K562 (cell line): ENCODE measurements at regions not wholly inside any gene's neighbourhood (a gene's known extent, or its start where the extent isn't known, plus 50 kb on each side); places are given as distances from the start of the nearest gene placed in this dataset.

Experiments
- ATAC-seq: fragments of 200-7000 bp; cut with Tn5 transposase; 3 replicates; pipeline ENCODE4 v1.9.1; 2020; ENCODE audit warnings: moderate library complexity
- BruUV-seq: library from RNA; stranded (reverse); fragments of 400-500 nt; replicated peaks from 2 replicates; lab custom pipeline; 2021; lab: Mats Ljungman, UMichigan
- CTCF ChIA-PET: fragments of 300-600 bp; formaldehyde crosslinking; extraction: SDS; loops from one replicate; lab custom pipeline; 2021; ENCODE audit warnings: low intra/inter-chr PET ratio; lab: Yijun Ruan, JAX
- POLR2A ChIA-PET: fragments of 300-600, 350-650 bp; sonication (Branson Sonifier 250); formaldehyde crosslinking; extraction: SDS; loops from one replicate; lab custom pipeline; 2021; ENCODE audit warnings: antibody characterized with exemption, inconsistent platforms; lab: Yijun Ruan, JAX
- DNase-seq, 4 experiments: peaks; one replicate each; pipeline versions ENCODE4 v3.0.0 to v3.0.0-alpha.2; 2011 to 2018; ENCODE audit warnings: low spot score in 3 of 4, mixed read lengths in 3 of 4; ENCODE audit errors: extremely low read depth in 1 of 4
- FAIRE-seq: peaks from 2 replicates; lab custom pipeline; 2011; peaks lifted over from hg19 to GRCh38; lab: Jason Lieb, UNC
- H2AFZ ChIP-seq: 2 replicates; pipeline ENCODE4 v1.6.0; 2011; ENCODE audit warnings: low read depth, low read length, control low read depth, inconsistent platforms
- H3K27ac ChIP-seq: fragments of 200-600 bp; 3 replicates; pipeline ENCODE4 v1.8.0; 2011; ENCODE audit warnings: low read depth, mild to moderate bottlenecking, control low read depth, inconsistent platforms, low read length, moderate library complexity, mixed read lengths; ENCODE audit errors: extremely low read depth
- H3K27me3 ChIP-seq, 2 experiments: fragments of 300-600 bp in 1 of 2; 2 replicates in 1 of 2; 3 replicates in 1 of 2; pipeline versions ENCODE4 v1.6.0 to v1.8.0; 2011; ENCODE audit warnings: inconsistent platforms in 2 of 2, low read length in 2 of 2, mild to moderate bottlenecking in 1 of 2, mixed read lengths in 1 of 2, moderate library complexity in 1 of 2; ENCODE audit not compliant: control insufficient read depth in 2 of 2, insufficient read depth in 2 of 2
- H3K36me3 ChIP-seq: fragments of 300-600 bp; 3 replicates; pipeline ENCODE4 v1.8.0; 2011; ENCODE audit warnings: mild to moderate bottlenecking, low read length, inconsistent platforms; ENCODE audit not compliant: control insufficient read depth, insufficient read depth
- H3K4me1 ChIP-seq, 2 experiments: fragments of 200-600 bp in 1 of 2; replicated peaks in 1 of 2; 2 replicates in 1 of 2; 3 replicates in 1 of 2; pipeline versions ENCODE4 v1.5.1 to v1.8.0; 2011; ENCODE audit warnings: inconsistent platforms in 2 of 2, low read length in 2 of 2, mild to moderate bottlenecking in 1 of 2, mixed read lengths in 1 of 2, moderate library complexity in 1 of 2; ENCODE audit not compliant: control insufficient read depth in 2 of 2, insufficient read depth in 2 of 2
- H3K4me2 ChIP-seq: 2 replicates; pipeline ENCODE4 v1.6.1; 2011; ENCODE audit warnings: low read length, control low read depth, inconsistent platforms, mixed read lengths; ENCODE audit not compliant: insufficient read depth
- H3K4me3 ChIP-seq: fragments of 200-600 bp; sonication (generic), shearing (Covaris generic); 2 replicates; pipeline ENCODE4 v1.5.1; 2016; ENCODE audit warnings: control low read depth, inconsistent platforms
- H3K79me2 ChIP-seq: fragments of 200-600 bp; 3 replicates; pipeline ENCODE4 v1.8.0; 2011; ENCODE audit warnings: low read length, inconsistent platforms; ENCODE audit not compliant: control insufficient read depth, insufficient read depth
- H3K9ac ChIP-seq, 2 experiments: 2 replicates each; pipeline versions ENCODE4 v1.6.0 to v1.6.1; 2011; ENCODE audit warnings: low read depth in 2 of 2, low read length in 2 of 2, control low read depth in 1 of 2, inconsistent platforms in 1 of 2, mild to moderate bottlenecking in 1 of 2, mixed read lengths in 1 of 2; ENCODE audit not compliant: insufficient read depth in 1 of 2
- H3K9me1 ChIP-seq: one replicate; pipeline ENCODE4 v1.6.0; 2011; ENCODE audit warnings: inconsistent platforms, mild to moderate bottlenecking, low read length, moderate library complexity; ENCODE audit not compliant: control insufficient read depth, insufficient read depth
- H3K9me3 ChIP-seq: replicated peaks from 2 replicates; pipeline ENCODE4 v1.5.1; 2011; ENCODE audit warnings: low read depth, low read length, inconsistent platforms; ENCODE audit not compliant: control insufficient read depth, insufficient read depth
- H4K20me1 ChIP-seq: replicated peaks from 2 replicates; pipeline ENCODE4 v1.6.1; 2011; ENCODE audit warnings: low read length, inconsistent platforms, mixed read lengths; ENCODE audit not compliant: control insufficient read depth, insufficient read depth
- CREBBP ChIP-seq: IDR thresholded peaks from one replicate; pipeline ENCODE4 v1.6.1; 2012; ENCODE audit warnings: low read depth, mild to moderate bottlenecking, control low read depth, inconsistent platforms, low read length
- FOS ChIP-seq: IDR thresholded peaks from 3 replicates; pipeline ENCODE4 v1.6.1; 2011; ENCODE audit not compliant: insufficient read length; ENCODE audit errors: extremely low read depth
- MIER1 ChIP-seq: fragments of 450-650 bp; IDR thresholded peaks from 2 replicates; pipeline ENCODE4 v1.6.1; 2016; ENCODE audit warnings: antibody characterized with exemption, mild to moderate bottlenecking, low read depth
- NFIX ChIP-seq: fragments of 250-450 bp; sonication (Bioruptor Pico); IDR thresholded peaks from 2 replicates; pipeline ENCODE4 v1.4.0; 2020; ENCODE audit warnings: low read depth, mild to moderate bottlenecking, moderate library complexity
- RBM17 ChIP-seq: fragments of 200-400 bp; formaldehyde crosslinking; IDR thresholded peaks from 2 replicates; pipeline ENCODE4 v1.6.1; 2017; ENCODE audit warnings: low read depth, mild to moderate bottlenecking, low read length, borderline replicate concordance
- TFAM ChIP-seq: fragments of 250-450 bp; sonication (Bioruptor Pico); conservative IDR thresholded peaks from 2 replicates; pipeline ENCODE4 v1.5.0; 2021; ENCODE audit warnings: mild to moderate bottlenecking, moderate library complexity
- ZBTB17 ChIP-seq: fragments of 450-650 bp; formaldehyde crosslinking; IDR thresholded peaks from 2 replicates; pipeline ENCODE4 v1.4.0; 2020; ENCODE audit warnings: mild to moderate bottlenecking
- ZBTB7A ChIP-seq: IDR thresholded peaks from 2 replicates; pipeline ENCODE4 v1.6.1; 2011; ENCODE audit warnings: low read depth, mild to moderate bottlenecking, low read length, moderate library complexity, borderline replicate concordance; ENCODE audit not compliant: control insufficient read depth
- ZC3H11A ChIP-seq: IDR thresholded peaks from 2 replicates; pipeline ENCODE4 v1.6.1; 2012; ENCODE audit warnings: low read depth, low read length, improper control_type of control experiment
- ZNF695 ChIP-seq: fragments of 450-650 bp; formaldehyde crosslinking; IDR thresholded peaks from 2 replicates; pipeline ENCODE4 v1.4.0; 2020; ENCODE audit warnings: mild to moderate bottlenecking, moderate library complexity
- WGBS: fragments of 100-300 bp; shearing (Covaris generic); methylation state at CpG from one replicate; pipeline ENCODE4 v1.1.6; 2016; ENCODE audit warnings: low coverage, mixed read lengths; ENCODE audit not compliant: insufficient coverage; ENCODE audit errors: missing lambda C conversion rate; 5-methylcytosine and 5-hydroxymethylcytosine counted together
- in situ Hi-C: fragments of 300-500 bp; cut with MboI; formaldehyde crosslinking; loops from 4 replicates; pipeline ENCODE4 v1.15.0; 2018; ENCODE audit warnings: inconsistent platforms, mixed read lengths
- intact Hi-C: fragments of 100-400 bp; cut with micrococcal nuclease; formaldehyde crosslinking; loops from 2 replicates; pipeline ENCODE4 v1.14.2; 2022
- TF ChIP-seq, protein P1 (sequence below): fragments of 450-650 bp; formaldehyde crosslinking; IDR thresholded peaks from 2 replicates; pipeline ENCODE4 v1.4.0; 2020; ENCODE audit warnings: mild to moderate bottlenecking
- TF ChIP-seq, protein P2 (sequence below): fragments of 450-650 bp; IDR thresholded peaks from 2 replicates; pipeline ENCODE4 v1.6.1; 2014; ENCODE audit warnings: low read depth, mild to moderate bottlenecking, moderate library complexity, borderline replicate concordance
- TF ChIP-seq, protein P3 (sequence below): IDR thresholded peaks from 2 replicates; pipeline ENCODE4 v1.6.1; 2011; ENCODE audit warnings: borderline replicate concordance, low read depth, mild to moderate bottlenecking, moderate library complexity, low read length; ENCODE audit not compliant: insufficient read depth, poor library complexity, severe bottlenecking

DNA sequence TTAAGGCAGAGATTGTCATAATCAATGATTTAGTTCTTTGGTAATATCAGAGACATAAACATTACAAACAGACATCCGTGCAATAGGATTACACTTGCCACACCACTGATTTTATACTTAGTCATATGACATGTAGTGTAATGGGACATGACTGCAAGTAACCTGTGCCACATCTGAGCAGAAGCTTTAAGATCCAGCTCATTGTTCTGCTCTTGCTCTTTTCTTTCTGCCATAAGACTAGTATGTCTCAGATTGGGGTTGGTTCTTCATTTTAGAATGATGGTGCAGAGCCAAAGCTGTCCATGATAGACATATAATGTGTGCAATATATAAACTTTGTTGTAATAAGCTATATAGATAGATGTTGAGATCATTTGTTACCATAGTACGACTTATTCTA lies 119.7 kb upstream of the SEMA3A start:
- Histone ChIP-seq H3K9me1 (no peaks in the 10 kb centered on the region), H3K4me2 (no peak overlapping the region), H3K9me3 (no peaks in the 10 kb centered on the region; the same call in 1 of the 2 replicates), H3K27me3 (no peaks in the 10 kb centered on the region), H3K4me3 (no peak overlapping the region), H3K36me3 (no peaks in the 10 kb centered on the region), H3K79me2 (no peaks in the 10 kb centered on the region), H3K4me1 (no peaks in the 10 kb centered on the region), H4K20me1 (no peaks in the 10 kb centered on the region), H3K9ac (no peak overlapping the region), H3K27ac (no peak overlapping the region), H2AFZ (no peak overlapping the region)
- ChIA-PET CTCF (no interaction called here), POLR2A (no interaction called here)
- BruUV-seq = no TSS peak
- intact Hi-C loops (no loop called here), in situ Hi-C loops (no loop called here)
- no peak for DNase-seq
- 0% methylated on average over 2 of the region's 2 CpGs for WGBS
- TF ChIP-seq ZNF695 (CRISPR knock-in tag) = no peak
- TF ChIP-seq, protein P1, sequence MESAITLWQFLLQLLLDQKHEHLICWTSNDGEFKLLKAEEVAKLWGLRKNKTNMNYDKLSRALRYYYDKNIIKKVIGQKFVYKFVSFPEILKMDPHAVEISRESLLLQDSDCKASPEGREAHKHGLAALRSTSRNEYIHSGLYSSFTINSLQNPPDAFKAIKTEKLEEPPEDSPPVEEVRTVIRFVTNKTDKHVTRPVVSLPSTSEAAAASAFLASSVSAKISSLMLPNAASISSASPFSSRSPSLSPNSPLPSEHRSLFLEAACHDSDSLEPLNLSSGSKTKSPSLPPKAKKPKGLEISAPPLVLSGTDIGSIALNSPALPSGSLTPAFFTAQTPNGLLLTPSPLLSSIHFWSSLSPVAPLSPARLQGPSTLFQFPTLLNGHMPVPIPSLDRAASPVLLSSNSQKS (CRISPR knock-in tag) = no peak
- TF ChIP-seq TFAM = no peak
- no peak for TF ChIP-seq ZBTB17 (CRISPR knock-in tag)
- TF ChIP-seq, protein P2, sequence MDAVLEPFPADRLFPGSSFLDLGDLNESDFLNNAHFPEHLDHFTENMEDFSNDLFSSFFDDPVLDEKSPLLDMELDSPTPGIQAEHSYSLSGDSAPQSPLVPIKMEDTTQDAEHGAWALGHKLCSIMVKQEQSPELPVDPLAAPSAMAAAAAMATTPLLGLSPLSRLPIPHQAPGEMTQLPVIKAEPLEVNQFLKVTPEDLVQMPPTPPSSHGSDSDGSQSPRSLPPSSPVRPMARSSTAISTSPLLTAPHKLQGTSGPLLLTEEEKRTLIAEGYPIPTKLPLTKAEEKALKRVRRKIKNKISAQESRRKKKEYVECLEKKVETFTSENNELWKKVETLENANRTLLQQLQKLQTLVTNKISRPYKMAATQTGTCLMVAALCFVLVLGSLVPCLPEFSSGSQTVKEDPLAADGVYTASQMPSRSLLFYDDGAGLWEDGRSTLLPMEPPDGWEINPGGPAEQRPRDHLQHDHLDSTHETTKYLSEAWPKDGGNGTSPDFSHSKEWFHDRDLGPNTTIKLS = no peak
- TF ChIP-seq, protein P3, sequence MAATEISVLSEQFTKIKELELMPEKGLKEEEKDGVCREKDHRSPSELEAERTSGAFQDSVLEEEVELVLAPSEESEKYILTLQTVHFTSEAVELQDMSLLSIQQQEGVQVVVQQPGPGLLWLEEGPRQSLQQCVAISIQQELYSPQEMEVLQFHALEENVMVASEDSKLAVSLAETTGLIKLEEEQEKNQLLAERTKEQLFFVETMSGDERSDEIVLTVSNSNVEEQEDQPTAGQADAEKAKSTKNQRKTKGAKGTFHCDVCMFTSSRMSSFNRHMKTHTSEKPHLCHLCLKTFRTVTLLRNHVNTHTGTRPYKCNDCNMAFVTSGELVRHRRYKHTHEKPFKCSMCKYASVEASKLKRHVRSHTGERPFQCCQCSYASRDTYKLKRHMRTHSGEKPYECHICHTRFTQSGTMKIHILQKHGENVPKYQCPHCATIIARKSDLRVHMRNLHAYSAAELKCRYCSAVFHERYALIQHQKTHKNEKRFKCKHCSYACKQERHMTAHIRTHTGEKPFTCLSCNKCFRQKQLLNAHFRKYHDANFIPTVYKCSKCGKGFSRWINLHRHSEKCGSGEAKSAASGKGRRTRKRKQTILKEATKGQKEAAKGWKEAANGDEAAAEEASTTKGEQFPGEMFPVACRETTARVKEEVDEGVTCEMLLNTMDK = no peak
- no peak for TF ChIP-seq MIER1
- TF ChIP-seq RBM17 = no peak
- TF ChIP-seq ZC3H11A = no peak
- TF ChIP-seq FOS = no peak
- no peak for TF ChIP-seq CREBBP
- TF ChIP-seq NFIX (CRISPR knock-in tag) = no peak
- TF ChIP-seq ZBTB7A = no peak
- FAIRE-seq = no peak
- ATAC-seq = no peak
